ENCODE measurements at regions not wholly inside any gene's neighbourhood (a gene's known extent, or its start where the extent isn't known, plus 50 kb on each side); places are given as distances from the start of the nearest gene placed in this dataset.
"Not testable (repeated sequence)": the region's sequence is repeated elsewhere in the genome, so short reads cannot be mapped to it uniquely, and the experiment has no call there.

- no peak for DNase-seq
Measured at GRCh38 chr12:124648710-124649384, 81.4 kb upstream of the NCOR2 start.

- no peak for DNase-seq
Measured at GRCh38 chr12:124647316-124647715, 79.9 kb upstream of the NCOR2 start.

- DNase-seq = no peak
Measured at GRCh38 chr12:124646385-124647230, 79.2 kb upstream of the NCOR2 start.

GRCh38 chr12:124645530-124646244 lies 78.3 kb upstream of the NCOR2 start:
- DNase-seq = no peak

GRCh38 chr12:124643768-124644167 lies 76.4 kb upstream of the NCOR2 start:
- DNase-seq = not testable (repeated sequence)

- DNase-seq = no peak
Measured at GRCh38 chr12:124642105-124642504, 74.7 kb upstream of the NCOR2 start.

- DNase-seq = no peak
Measured at GRCh38 chr12:124641591-124641990, 74.2 kb upstream of the NCOR2 start.

GRCh38 chr12:124640056-124640455 lies 72.6 kb upstream of the NCOR2 start:
- no peak for DNase-seq

GRCh38 chr12:124639122-124639806 lies 71.9 kb upstream of the NCOR2 start:
- DNase-seq = no peak

- DNase-seq = no peak
Measured at GRCh38 chr12:124637581-124637981, 70.2 kb upstream of the NCOR2 start.

- no peak for DNase-seq
Measured at GRCh38 chr12:124637163-124637562, 69.8 kb upstream of the NCOR2 start.

- no peak for DNase-seq
Measured at GRCh38 chr12:124636138-124636978, 68.9 kb upstream of the NCOR2 start.

GRCh38 chr12:124635316-124635715 lies 67.9 kb upstream of the NCOR2 start:
- DNase-seq = no peak

GRCh38 chr12:124633365-124634362 lies 66.3 kb upstream of the NCOR2 start:
- no peak for DNase-seq

- DNase-seq = peak; percentile 26
Measured at GRCh38 chr12:124632519-124632984, 65.1 kb upstream of the NCOR2 start.

- no peak for DNase-seq
Measured at GRCh38 chr12:124631681-124632256, 64.4 kb upstream of the NCOR2 start.

- no peak for DNase-seq
Measured at GRCh38 chr12:124630791-124631313, 63.4 kb upstream of the NCOR2 start.

- DNase-seq = no peak
Measured at GRCh38 chr12:124629789-124630480, 62.5 kb upstream of the NCOR2 start.

- no peak for DNase-seq
Measured at GRCh38 chr12:124629117-124629516, 61.7 kb upstream of the NCOR2 start.

All from NCI-H1436 (cell line).